A673 (cell line): ENCODE measurements at regions not wholly inside any gene's neighbourhood (a gene's known extent, or its start where the extent isn't known, plus 50 kb on each side); places are given as distances from the start of the nearest gene placed in this dataset.

Experiments used
- CTCF ChIP-seq: fragments of 300-800, 200-600 bp; sonication (generic); conservative IDR thresholded peaks from 2 replicates; pipeline ENCODE4 v1.5.1; 2017; ENCODE audit warnings: low read depth, mild to moderate bottlenecking, antibody characterized with exemption, low read length, moderate library complexity, mixed read lengths
- EZH2 ChIP-seq: fragments of 200-600 bp; sonication (generic); IDR thresholded peaks from 2 replicates; pipeline ENCODE4 v1.6.1; 2017; ENCODE audit warnings: borderline replicate concordance, low read depth, mild to moderate bottlenecking, mixed read lengths, antibody characterized with exemption, low read length; ENCODE audit not compliant: poor library complexity, severe bottlenecking

GRCh38 chr6:11403035-11403601 is 134.4 kb upstream of the TMEM170B start:
- TF ChIP-seq CTCF (no peak), EZH2 (no peak)
